ENCODE measurements at regions not wholly inside any gene's neighbourhood (a gene's known extent, or its start where the extent isn't known, plus 50 kb on each side); places are given as distances from the start of the nearest gene placed in this dataset.

DNA sequence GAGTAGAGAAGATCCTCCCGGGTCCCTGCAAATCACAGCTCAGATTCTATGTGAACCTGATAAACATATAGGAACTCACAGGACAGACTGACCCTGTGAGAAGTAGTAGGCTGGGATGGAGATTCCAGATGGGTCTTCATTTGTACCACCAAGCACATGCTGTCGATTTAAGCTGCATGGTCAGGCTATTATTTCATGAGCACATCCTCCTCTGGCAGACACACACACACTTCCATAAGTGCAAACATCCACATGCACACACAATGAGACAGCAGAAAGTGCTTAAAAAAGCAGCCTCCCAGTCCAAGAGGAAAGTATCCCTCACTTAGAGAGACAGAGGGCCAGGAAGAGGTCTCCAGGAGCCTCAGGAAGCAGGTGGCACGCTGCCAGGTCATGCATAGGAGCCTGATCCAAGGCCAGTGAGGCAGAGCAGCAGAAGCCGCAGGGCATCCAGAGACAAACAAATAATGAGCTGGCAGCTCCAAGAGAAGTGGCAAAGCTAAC is 131.8 kb downstream of the UNC5CL start:
- no peak for TF ChIP-seq POLR2A (IDR thresholded peaks at IDR 0.05)
- TF ChIP-seq, protein P1, sequence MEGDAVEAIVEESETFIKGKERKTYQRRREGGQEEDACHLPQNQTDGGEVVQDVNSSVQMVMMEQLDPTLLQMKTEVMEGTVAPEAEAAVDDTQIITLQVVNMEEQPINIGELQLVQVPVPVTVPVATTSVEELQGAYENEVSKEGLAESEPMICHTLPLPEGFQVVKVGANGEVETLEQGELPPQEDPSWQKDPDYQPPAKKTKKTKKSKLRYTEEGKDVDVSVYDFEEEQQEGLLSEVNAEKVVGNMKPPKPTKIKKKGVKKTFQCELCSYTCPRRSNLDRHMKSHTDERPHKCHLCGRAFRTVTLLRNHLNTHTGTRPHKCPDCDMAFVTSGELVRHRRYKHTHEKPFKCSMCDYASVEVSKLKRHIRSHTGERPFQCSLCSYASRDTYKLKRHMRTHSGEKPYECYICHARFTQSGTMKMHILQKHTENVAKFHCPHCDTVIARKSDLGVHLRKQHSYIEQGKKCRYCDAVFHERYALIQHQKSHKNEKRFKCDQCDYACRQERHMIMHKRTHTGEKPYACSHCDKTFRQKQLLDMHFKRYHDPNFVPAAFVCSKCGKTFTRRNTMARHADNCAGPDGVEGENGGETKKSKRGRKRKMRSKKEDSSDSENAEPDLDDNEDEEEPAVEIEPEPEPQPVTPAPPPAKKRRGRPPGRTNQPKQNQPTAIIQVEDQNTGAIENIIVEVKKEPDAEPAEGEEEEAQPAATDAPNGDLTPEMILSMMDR (IDR thresholded peaks at IDR 0.05): no peak
